GM19025 (cell line): ENCODE measurements at regions not wholly inside any gene's neighbourhood (a gene's known extent, or its start where the extent isn't known, plus 50 kb on each side); places are given as distances from the start of the nearest gene placed in this dataset.

Source experiments
- ATAC-seq: cut with Tn5 transposase; IDR thresholded peaks from one replicate; pipeline ENCODE4 v1.9.1; 2021; ENCODE audit warnings: mild to moderate bottlenecking, low read depth, moderate library complexity; ENCODE audit not compliant: unreplicated experiment

DNA sequence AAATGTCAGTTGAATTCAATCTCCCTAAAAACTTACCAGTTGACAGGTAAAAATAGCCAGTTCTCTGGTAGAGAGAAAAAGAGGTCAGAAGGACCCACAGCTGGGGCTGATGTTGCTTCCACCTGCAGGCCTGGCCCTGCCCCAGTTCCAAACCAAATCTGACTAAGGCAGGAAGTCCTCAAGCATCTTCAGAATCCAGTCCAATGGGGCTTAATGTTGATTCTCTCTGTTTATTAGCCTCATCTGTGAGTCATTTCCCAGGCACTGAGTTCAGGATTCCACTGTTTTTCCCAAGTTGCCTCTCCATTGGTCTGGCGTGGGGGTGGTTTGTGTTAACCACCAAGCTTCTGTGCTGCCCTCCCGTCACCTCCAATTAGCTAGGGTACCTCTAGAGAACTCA lies 601.8 kb downstream of the INSC start:
- no peak for ATAC-seq

DNA sequence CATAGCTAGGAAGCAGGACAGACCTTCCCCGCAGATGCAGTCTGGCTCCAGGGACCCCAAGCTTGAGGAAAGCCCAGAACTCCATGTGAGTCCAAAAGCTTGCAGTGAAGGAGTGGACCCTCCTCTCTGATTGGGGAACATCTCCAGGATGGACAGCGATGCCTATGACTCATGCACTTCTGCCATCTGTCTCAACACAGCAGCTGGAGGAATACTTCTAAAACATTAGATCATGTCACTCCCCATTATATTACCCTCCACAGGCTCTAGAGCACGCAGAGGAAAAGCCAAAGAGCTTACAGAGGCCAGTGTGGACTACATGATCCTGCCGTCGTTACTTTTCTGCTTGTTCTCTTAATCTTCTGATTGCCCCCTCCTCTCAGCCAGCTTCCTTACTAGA lies 605.7 kb downstream of the INSC start:
- no peak for ATAC-seq

DNA sequence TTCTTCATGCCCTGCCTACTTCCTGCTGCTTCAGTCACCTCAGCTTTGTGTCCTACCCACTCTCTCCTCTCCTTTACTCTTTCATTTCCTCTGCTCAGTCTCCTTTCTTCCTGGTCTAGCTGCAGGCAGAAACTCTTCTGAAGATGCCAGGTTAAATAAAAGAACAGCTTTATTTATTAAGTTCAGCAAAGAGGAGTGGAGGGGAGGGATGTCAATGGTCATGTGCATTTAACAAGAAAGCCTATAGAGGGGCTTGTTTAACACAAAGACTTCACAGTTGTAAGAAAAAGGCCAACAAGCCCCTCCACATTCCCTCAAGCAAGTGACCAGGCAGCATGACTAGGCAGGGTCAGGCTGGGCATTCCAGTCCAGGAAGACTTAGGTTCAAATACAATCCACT lies 609.2 kb downstream of the INSC start:
- no peak for ATAC-seq

DNA sequence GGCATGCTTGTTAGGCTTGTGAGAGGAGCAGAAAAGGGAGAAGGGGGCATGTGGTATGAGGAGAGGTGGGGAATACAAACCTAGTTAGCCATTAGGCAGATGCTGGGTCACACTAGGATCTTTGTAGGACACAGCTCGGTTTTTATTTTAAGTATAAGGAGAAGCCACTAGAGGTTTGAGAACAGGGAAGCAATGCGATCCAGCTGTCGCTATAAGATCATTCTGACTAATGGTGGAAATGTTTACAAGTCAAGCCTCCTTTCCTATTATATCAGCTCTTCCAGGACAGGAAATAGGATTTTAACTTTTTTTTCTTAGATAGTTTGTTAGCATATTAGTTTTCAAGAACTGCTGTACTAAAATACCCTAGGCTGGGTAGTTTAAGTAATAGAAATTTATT lies 609.9 kb downstream of the INSC start:
- ATAC-seq, result no peak

DNA sequence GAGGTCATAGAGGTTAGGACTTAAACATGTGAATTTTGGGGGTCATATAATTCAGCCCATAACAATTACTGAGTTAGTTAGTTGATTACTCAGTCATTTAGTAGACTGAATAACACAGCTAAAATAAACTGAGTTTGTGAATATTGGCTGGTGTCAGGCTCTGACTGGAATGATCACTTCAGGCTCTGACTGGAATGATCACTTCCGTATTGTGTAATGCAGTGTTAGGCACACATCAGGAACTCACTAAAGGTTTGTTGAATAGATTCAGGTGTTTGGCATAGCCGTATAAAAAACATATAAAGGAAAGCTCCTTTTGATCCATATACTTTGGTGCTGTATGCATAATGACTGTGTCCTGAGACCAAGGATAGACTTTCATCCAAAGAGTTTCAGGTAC lies 610.5 kb downstream of the INSC start:
- no peak for ATAC-seq

DNA sequence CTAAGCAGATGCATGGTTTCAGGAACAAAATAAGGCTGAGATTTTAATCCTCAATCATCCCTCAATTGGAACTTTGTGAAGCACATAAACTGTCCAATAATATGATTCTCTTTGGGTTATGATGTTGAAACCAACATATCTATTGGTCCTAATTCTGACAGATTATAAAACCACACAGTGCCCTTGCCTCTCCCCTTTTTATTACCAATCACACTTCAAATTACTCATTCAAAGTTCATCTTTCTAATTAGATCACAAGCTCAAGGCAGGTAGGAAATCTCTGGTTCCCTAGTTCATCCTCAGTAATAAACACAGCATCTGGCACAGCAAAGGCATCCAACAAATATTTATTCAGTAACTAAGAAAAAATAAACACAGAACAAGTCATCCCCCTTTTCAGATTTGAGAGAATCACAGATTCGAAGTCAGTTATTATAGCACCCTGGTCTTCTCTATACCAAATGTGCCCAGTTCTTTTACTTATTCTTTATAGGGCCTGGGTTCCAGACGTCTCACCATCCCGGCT lies 611.6 kb downstream of the INSC start:
- no peak for ATAC-seq

DNA sequence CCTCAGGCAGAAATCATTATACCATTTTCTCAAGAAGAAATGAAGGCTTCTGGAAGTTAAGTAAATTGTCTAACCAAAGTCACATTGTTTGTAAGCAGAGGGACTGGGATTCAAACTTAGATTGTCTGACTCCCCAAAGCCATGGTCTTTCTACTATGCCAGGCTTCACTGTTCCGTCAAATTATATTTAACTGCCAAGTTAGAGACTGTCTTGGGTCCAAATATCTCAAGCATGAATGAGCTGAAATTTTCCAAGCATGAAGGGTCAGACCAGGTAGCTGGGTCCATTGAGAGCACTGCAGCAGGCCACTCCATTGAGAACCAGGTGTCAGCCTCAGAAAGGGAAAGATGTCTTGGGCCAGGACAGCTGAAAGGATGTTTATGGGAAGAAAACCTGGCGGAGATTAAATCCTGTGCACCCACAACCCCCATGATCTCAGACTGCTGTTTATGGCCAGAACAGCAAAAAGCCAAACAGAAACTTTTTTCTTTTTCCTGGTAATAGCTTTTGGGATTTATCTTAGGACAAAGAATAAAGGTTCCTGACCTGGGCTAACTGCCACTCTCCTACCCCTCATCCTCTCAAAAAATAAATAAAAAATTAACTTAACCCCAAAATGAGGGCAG lies 612.3 kb downstream of the INSC start:
- ATAC-seq, result no peak

DNA sequence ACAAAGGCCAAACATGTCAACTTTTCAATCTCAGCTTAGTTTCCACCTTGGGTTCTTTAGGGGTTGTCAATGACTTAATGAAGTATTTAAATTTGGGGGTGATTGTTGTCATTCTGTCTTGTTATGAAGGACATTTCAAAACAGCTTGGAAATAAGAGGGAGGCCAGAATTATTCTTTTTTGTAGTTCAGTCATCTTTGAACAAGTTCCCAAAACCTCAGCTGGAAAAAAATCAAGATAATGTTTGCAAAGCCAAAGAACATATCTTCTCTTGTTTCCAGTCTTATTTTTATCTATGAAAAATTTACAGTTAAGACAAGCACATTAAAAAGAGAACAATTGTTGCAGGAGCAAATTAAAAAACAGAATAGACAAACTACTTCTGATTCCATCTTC lies 612.8 kb downstream of the INSC start:
- ATAC-seq, result no peak

DNA sequence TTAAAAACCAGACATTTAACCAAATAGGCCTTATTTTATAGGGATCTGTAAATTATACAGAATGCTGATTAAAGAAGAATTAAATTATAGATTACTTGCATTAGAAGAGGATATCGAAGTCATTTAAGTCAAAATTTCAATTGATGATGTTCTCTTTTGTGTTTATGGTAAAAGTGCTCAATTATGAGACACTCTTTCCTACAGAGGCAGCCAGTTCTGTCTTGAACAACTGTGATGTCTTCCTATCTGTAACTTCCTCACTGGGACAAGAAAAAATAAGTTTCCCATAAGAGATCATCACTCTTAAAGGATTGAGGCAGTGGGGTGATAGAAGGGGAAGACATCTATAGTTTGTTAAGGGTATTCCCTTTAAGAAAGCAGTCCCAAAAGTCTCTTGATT lies 613.5 kb downstream of the INSC start:
- ATAC-seq, result no peak

DNA sequence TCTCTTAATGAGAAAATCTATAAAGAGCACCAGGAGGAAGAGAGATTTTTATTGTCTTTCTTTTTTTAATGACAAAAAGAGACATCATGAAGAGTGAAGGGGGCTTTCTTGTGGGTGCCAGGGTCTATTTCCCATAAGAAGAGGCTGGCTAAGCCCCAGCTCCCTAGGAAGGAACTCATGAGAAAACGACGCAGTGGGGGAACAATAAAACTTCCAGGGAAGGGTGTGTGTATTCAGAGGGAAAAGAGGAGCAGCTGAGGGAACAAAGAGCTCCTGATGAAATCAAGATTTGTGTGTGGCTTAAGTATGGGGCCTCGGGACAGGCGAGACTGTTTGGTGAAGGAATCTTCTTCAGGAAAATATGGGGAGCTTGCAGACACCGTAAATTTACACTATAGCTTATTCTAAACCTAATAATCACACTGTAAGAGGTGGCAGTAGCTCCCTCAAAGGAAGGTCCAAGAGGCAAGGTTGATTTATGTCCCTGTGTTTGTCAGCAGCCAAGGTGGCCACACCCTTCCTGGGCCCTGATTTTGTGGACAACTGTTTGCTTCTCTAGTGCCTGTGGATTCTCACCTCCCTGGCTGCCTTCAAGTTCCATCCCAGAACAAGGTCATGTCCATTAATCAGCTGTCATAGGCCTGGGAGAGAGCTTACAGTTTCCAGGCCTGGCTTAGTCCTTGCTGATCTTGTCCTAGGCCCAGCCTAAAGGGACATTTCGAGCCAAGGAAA lies 615.7 kb downstream of the INSC start:
- ATAC-seq, result no peak

DNA sequence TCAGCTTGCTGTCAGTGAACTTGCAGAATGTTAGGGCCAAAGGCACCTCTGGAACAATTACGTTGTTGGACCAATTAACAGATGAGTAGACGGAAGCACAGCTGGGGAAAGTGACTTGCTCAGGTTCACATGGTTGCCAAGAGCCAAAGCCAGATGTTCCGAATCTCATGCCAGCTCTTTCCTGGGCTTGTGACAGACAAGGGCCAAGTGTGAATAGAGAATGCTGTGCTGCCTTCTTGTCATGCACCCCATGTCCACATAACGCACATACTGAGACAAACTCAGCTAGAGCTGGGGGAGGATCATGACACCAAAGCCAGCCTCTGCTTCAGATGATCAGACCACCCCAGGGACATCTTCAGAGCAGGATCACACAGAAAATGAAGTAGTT lies 616.3 kb downstream of the INSC start:
- ATAC-seq, result no peak

DNA sequence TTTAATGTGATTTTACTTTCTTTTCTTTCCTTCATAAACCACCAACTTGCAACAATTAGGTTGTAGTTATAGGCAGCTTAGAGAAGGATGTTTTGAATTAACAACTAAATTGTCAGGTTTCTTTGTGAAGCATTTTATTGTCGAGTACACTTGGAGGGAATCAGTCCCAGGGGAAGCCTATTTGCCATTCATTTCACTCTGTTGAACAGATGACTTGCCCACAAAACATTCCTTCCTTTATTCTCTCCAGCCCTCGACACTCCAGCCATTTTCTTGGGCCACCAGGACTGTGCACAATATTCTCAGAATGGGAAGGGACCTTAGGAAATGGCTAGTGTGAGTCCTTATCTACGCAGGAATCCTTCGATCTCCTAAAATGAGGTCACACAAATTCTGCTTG lies 620.6 kb downstream of the SOX6 start:
- ATAC-seq, result no peak

DNA sequence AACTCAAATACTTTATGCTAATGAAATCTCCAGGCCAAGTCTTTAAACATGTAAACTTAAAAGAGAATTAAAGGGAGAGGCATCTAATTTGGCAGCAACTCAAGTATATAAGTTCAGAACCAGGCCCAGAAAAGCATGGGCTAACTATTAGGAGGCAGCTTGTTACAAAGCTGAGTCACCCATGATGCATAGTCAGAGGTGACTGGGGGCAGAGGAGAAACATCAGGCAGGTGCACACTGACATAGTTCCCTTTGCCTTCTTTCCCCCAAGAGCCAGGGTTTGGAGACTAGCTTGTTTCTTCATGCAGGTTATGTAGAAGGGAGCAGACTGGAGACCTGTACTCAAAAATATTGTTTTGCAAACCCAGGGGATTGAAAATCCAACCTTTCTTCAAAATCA lies 619.0 kb downstream of the SOX6 start:
- no peak for ATAC-seq

DNA sequence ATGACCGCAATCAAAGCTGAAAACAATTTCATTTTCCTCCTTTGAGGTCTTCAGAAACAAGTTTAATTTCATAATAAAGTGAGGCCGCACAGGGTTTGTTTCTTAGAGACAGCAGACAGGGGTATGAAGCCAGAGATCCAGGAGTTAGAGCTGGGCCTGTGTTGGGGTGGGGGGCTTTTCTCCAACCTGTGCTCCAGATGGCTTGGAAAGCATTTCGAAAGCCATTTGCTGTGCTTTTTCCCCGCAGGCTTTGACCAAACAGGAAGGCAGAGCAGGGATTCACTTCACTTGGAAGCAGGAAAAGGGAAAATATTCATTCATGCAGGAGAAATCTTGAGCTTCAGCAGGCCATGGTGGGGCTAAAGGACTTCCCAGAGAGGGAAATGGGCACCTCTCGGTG lies 617.4 kb downstream of the SOX6 start:
- no peak for ATAC-seq

DNA sequence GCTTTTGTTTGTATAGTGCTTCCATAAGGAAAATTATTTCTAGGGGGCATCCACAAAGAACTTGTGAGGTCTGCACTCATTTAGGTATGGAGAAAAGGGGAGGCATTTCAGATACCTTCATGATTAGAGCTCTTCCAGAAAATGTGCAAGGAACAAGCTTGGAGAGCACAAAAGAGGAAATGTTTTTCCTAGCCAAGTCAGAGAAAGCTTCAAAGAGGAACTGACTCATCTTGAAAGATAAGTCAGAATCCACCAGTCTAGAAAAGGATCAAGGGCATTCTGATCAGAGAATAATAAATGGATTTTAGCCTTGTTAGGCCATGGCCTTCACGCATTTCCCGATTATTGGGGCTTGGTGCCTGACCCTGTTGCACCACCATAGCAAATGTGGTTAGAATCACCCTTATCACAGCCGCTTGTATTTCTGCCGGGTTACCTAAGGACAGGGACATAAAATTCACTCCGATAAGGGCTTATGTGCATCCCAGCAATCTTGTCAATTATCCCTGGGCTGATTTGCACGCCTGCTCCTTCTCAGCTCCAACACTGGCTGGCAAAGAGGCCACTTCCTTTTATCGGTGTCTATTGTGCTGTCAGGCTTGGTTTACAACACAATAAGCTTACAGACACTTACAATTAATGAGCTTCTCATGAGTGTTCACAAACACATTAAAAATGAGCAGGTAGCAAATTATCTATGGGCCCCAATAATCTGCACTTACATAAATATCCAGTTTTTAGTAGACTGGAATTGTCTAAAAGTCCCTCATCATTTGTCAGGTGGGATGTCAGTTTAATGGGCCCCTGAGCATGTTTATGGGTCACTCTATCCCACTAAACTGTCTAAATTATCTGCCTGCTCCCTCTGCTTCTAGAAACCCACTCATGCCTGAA lies 613.5 kb downstream of the SOX6 start:
- no peak for ATAC-seq

DNA sequence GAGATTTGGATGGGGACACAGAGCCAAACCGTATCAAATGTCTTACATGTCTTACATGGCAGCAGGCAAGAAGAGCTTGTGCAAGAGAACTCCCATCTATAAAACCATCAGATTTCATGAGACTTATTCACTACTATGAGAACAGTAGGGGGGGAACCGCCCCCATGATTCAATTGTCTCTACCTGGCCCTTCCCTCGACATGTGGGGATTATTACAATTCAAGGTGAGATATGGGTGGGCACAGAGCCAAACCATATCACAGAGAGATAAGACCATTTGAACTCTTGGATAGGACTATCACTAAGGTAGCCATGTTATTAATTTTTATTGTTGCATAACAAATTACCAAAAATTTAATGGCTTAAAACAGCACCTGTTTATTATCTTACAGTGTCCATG lies 611.7 kb downstream of the SOX6 start:
- ATAC-seq, result no peak

DNA sequence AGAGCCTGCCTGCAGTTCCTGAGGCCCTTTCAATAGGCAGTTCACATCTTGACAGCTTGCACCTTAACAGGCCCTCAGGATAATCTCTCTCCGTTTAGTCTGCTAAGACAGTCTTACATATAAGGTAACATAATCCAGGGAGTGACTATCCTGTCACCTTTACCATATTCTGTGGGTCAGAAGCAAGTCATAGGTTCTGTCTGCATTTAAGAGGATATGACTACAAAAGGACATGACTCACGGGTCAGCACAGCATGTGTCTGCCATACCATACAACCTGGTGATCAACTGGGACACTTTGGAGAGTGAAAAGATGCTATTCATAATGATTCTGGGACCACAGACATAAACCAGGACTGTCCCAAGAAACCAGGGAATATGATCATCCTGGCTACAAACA lies 611.1 kb downstream of the SOX6 start:
- no peak for ATAC-seq

DNA sequence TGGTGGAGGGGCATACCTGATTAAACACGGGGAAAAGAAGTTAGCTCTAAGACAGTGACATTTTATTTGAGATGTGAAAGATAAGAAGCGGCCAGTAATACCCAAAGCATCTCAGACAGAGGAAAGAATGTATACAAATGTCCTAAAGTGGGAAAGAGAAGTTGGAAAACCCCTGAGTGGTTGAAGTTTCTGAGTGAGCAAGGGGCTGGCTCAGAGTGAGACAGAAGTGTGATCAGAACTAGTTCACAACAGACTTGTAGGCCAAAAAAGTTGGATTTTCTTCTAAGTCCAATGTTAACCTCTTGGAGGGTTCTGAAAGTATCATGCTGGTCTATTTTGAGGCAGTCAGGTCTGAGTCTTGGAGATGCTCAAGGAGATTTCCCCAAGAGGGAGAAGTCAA lies 608.7 kb downstream of the SOX6 start:
- no peak for ATAC-seq

DNA sequence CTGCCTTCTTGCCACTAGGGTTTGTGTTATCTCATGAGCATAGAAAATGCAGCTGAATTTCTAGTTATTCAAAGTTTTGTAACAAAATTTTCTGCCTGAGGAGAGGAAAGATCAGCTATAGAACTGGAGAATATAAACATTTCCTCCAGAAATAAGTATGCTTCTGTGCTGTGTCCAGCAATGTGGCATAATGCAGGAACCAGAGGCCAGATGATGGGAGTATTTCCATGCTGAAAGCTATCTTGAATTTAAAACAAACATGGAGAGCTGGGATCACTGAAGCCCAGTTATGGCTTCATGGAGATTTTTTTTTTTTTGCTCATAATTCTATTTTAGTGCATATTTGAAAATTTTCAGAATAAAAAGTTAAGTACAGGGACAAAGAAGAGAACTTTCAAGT lies 608.2 kb downstream of the SOX6 start:
- ATAC-seq, result no peak

DNA sequence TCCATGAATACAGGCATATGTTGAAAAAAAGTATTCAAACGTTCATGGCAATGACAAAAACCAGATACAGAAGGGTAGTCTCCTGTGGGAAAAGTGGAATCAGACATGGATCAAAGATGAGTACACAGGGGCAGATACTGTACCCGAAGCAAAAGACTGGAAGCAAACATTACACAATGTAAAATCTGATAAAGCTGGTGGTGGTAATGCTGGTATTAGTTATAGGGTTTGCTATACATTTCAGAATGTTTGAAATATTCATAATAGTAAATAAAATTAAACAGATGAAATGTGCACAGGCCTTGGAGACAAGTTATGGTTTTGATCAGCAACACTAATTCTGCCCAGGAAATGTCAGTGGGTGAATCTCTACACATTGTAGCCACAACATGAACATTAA lies 607.6 kb downstream of the SOX6 start:
- no peak for ATAC-seq

DNA sequence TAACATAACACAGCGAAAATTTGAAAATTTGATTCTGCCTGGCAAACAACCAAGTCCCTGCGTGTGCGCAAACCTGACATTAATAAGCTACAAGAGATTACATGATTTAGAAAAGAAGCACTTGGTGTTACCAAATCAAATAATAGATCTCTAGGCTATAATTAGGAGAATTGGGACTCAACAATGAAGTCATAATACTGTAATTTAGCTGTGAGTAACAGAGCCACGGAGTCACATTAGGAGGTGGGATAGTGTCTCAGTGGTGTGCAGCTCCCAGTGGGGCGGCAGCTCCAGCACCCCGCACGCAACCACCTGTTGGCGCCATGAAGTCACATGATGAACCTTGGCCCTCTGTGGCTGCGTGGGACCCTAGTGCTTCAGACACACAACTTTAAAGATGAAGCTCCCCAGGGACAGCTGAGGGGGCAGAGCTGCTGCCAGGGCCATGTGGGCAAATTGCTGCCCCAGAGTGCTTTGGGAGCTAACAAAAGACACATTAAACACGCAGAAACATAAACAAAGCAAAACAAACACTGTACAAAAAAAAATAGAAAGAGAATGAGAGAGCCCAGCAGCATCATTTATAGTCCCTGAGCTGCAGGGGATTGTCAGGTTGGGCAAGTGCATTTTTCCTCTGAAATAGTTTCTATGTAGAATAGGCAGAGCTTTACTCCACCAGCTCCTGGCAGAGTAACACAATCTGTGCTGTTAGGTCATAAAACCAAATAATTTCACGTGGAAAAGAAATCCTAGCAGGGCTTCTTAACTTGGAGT lies 605.6 kb downstream of the SOX6 start:
- no peak for ATAC-seq
